T-cell (primary cell): ENCODE measurements at regions not wholly inside any gene's neighbourhood (a gene's known extent, or its start where the extent isn't known, plus 50 kb on each side); places are given as distances from the start of the nearest gene placed in this dataset.

Experiments
- ATAC-seq, 4 experiments: fragments of 200-7000 bp in 3 of 4; fragments of 150-1000 bp in 1 of 4; cut with Tn5 transposase; replicated peaks in 1 of 4; 1 replicate in 3 of 4; 2 replicates in 1 of 4; pipeline ENCODE4 v1.10.0; 2021; ENCODE audit warnings: moderate library complexity in 3 of 4, mild to moderate bottlenecking in 2 of 4, moderate number of reproducible peaks in 1 of 4
- CTCF ChIA-PET, 2 donors: fragments of 300-600 bp; sonication (Branson Sonifier 250); formaldehyde crosslinking; loops; one replicate each; lab custom pipeline; 2022; ENCODE audit warnings: antibody characterized with exemption in 2 of 2; lab: Charles Lee
- POLR2A ChIA-PET, 2 donors: fragments of 300-600 bp; sonication (Branson Sonifier 250); formaldehyde crosslinking; loops; one replicate each; lab custom pipeline; 2022; ENCODE audit warnings: antibody characterized with exemption in 2 of 2; lab: Charles Lee
- DNase-seq, 35 experiments: peaks; one replicate each; pipeline versions ENCODE4 v3.0.0 to v3.0.0-alpha.2; 2013 to 2023
- H3K27ac ChIP-seq: one replicate; pipeline ENCODE4 v1.5.1; 2013; ENCODE audit warnings: low read length
- H3K27me3 ChIP-seq, 2 experiments: replicated peaks in 1 of 2; 1 replicate in 1 of 2; 2 replicates in 1 of 2; pipeline versions ENCODE4 v1.6.1 to v1.7.0; 2013; ENCODE audit warnings: low read length in 1 of 2, mixed read lengths in 1 of 2; ENCODE audit not compliant: control insufficient read depth in 2 of 2, insufficient read depth in 2 of 2; ENCODE audit errors: extremely low read depth in 1 of 2
- H3K36me3 ChIP-seq, 2 donors: 1 replicate in 1 of 2; 2 replicates in 1 of 2; pipeline versions ENCODE4 v1.6.1 to v1.7.0; 2013; ENCODE audit warnings: low read length in 1 of 2; ENCODE audit not compliant: control insufficient read depth in 2 of 2, insufficient read depth in 1 of 2; ENCODE audit errors: extremely low read depth in 1 of 2
- H3K4me1 ChIP-seq, 2 experiments: 1 replicate in 1 of 2; 2 replicates in 1 of 2; pipeline versions ENCODE4 v1.6.1 to v1.7.0; 2013; ENCODE audit warnings: low read length in 2 of 2, mixed read lengths in 1 of 2; ENCODE audit not compliant: insufficient read depth in 2 of 2, control insufficient read depth in 1 of 2; ENCODE audit errors: extremely low read depth in 1 of 2
- H3K4me3 ChIP-seq, 2 donors: 1 replicate in 1 of 2; 2 replicates in 1 of 2; pipeline versions ENCODE4 v1.5.1 to v1.7.0; 2013; ENCODE audit warnings: mild to moderate bottlenecking in 2 of 2, low read length in 1 of 2, moderate library complexity in 1 of 2; ENCODE audit not compliant: control insufficient read depth in 1 of 2; ENCODE audit errors: extremely low read depth in 1 of 2
- H3K9me3 ChIP-seq: 2 replicates; pipeline ENCODE4 v1.7.0; 2013
- H3K27ac Mint-ChIP-seq, 2 donors: one replicate each; pipeline ENCODE4 v1.8.0; 2020 to 2021; ENCODE audit warnings: mild to moderate bottlenecking in 2 of 2, mixed read lengths in 2 of 2
- H3K27me3 Mint-ChIP-seq, 2 donors: one replicate each; pipeline ENCODE4 v1.8.0; 2021 to 2022; ENCODE audit warnings: mixed read lengths in 2 of 2
- H3K36me3 Mint-ChIP-seq: one replicate; pipeline ENCODE4 v1.8.0; 2021; ENCODE audit warnings: mixed read lengths
- H3K4me1 Mint-ChIP-seq, 3 donors: one replicate each; pipeline ENCODE4 v1.8.0; 2020 to 2022; ENCODE audit warnings: mixed read lengths in 3 of 3, mild to moderate bottlenecking in 1 of 3
- H3K4me3 Mint-ChIP-seq, 3 donors: one replicate each; pipeline ENCODE4 v1.8.0; 2020 to 2022; ENCODE audit warnings: mild to moderate bottlenecking in 3 of 3, mixed read lengths in 3 of 3, moderate library complexity in 3 of 3
- H3K9me3 Mint-ChIP-seq, 3 donors: one replicate each; pipeline ENCODE4 v1.8.0; 2020 to 2022; ENCODE audit warnings: mixed read lengths in 3 of 3
- WGBS: methylation state at CpG from one replicate; pipeline ENCODE4 v1.1.5; 2013; ENCODE audit warnings: missing lambda C conversion rate; ENCODE audit not compliant: insufficient coverage; 5-methylcytosine and 5-hydroxymethylcytosine counted together

DNA sequence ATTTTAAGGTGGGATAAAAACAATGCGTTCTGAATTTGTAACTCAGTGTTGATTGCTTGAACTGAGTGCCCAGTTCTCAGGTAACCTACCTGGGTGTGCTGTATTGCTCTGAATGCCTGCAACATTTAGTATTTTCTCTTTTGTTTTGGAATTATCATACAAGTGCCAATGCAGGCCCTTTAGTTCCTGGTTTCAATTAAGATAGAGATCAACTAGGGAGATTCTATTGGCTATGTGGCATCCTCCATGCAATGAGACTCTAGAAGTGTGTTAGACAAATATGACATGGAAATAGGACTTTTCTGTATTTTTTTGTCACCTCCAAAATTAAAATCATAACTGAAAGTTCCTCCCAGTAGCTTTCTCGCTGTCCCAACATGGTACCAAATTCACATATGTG, 438.7 kb upstream of the IGFBP7 start:
- Histone ChIP-seq H3K27me3 (no peaks in the 10 kb centered on the region), H3K36me3 (no peaks in the 10 kb centered on the region), H3K4me3 (no peak overlapping the region), H3K27ac (no peak overlapping the region), H3K9me3 (no peaks in the 10 kb centered on the region), H3K4me1 (no peaks in the 10 kb centered on the region)
- H3K36me3 Mint-ChIP-seq: no peaks in the 10 kb centered on the region
- no peak overlapping the region for H3K4me3 Mint-ChIP-seq
- H3K4me1 Mint-ChIP-seq: no peaks in the 10 kb centered on the region
- WGBS: 100% methylated on average over 1 of the region's 2 CpGs
- ChIA-PET CTCF (no interaction called here), POLR2A (no interaction called here)
- ATAC-seq (no peak), DNase-seq (no peak)
- no peaks in the 10 kb centered on the region for H3K9me3 Mint-ChIP-seq
- H3K27ac Mint-ChIP-seq: no peak overlapping the region
- no peaks in the 10 kb centered on the region for H3K27me3 Mint-ChIP-seq

DNA sequence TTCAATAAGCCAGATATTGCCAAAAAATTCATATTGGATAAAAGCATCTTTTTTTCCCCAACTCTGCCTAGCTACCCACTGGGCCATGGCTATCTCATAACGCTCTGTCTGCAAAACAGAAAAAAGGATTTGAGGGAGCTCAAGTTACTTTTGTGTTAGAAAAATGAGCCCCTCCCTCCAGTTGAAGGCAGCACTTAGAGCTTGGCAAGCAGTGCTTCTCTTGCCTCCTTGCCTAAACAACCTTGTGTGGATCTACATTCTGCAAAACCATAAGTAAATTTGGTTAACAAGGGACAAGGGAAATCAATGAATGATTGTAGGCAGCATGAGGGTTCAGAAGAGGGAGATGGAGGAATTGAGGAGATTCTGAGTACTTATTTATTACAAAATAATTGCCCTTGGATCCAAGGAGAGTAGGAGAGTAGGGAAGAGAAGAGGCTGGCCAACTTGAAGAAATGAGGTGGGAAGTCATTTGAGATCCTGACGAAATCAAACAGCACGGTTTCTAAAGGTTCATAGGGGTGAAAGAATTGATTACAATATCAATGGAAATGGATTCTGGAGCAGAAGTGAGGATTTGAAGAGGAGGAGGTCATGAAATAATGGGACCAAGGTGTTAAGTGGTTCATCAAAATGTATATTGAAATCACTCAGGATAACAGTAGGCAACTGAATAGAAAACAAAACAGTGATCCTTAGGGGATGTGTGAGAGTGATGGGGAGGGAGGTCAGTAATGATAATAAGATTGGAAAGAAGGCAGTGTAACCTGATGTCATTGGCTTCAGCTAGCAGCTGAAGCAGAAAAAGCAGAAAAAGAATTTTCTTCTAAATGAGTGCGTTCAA, 434.8 kb upstream of the IGFBP7 start:
- ATAC-seq (no peak), DNase-seq (no peak)
- Histone ChIP-seq H3K4me3 (no peak overlapping the region), H3K4me1 (no peaks in the 10 kb centered on the region), H3K36me3 (no peaks in the 10 kb centered on the region), H3K27ac (no peak overlapping the region), H3K9me3 (no peaks in the 10 kb centered on the region), H3K27me3 (no peaks in the 10 kb centered on the region)
- ChIA-PET POLR2A (no interaction called here), CTCF (no interaction called here)
- Mint-ChIP-seq H3K4me3 (no peak overlapping the region), H3K36me3 (no peaks in the 10 kb centered on the region), H3K27me3 (no peaks in the 10 kb centered on the region), H3K4me1 (no peaks in the 10 kb centered on the region), H3K27ac (no peak overlapping the region), H3K9me3 (peaks cover 0 to 3% (median 0%) of the 10 kb centered on the region in 3 donors)
- 50% methylated on average over 3 of the region's 4 CpGs for WGBS

DNA sequence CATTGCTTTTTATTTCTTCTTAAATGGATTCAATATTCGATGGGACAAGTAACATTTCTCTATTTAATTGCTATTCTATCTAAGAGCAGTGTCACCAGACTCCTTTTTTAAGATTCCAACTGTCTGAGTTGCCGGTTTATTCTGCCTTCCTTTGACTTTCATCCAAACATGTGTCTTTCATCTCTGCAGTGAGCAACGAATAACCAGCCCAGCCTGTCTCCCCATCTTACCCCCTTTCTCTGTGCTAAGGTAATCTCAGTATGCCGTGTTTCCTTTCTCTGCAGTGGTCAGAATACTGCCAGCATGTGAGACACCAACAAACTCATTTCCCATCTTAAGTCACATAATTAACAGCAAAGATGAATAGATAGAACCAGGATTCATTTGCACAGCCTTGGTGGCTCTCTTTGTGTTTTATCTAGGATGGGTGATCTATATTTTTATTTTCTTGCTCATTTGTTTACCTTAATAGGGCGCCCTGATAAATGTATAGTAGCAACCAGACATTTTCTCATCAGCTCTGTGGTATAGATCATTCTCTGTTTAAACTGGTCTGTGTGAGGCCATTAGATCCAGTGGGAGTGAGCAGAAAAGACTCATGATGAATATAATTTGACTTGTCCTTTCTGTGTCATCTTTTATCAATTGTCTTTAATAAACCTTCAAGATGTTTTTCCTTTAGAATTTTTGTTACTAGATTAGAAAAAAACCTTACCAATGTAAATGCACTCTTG, 394.8 kb upstream of the IGFBP7 start:
- no peaks in the 10 kb centered on the region for H3K4me1 Mint-ChIP-seq
- H3K9me3 ChIP-seq: no peaks in the 10 kb centered on the region
- no peak overlapping the region for H3K27ac Mint-ChIP-seq
- no peaks in the 10 kb centered on the region for H3K27me3 ChIP-seq
- peaks cover 4 to 5% (median 5%) of the 10 kb centered on the region in 3 donors for H3K9me3 Mint-ChIP-seq
- H3K36me3 Mint-ChIP-seq: no peaks in the 10 kb centered on the region
- no peak overlapping the region for H3K4me3 Mint-ChIP-seq
- POLR2A ChIA-PET: interaction anchor here in 1 of 2 donors (0.7 kb wide), 1 partner anchor 560 kb away, joined by 3 read pairs; no protein-coding TSS in a partner anchor
- ATAC-seq (no peak), DNase-seq (no peak)
- no peak overlapping the region for H3K27ac ChIP-seq
- WGBS: 53% methylated on average over 4 of the region's 5 CpGs
- no peak overlapping the region for H3K4me3 ChIP-seq
- CTCF ChIA-PET: no interaction called here
- no peaks in the 10 kb centered on the region for H3K27me3 Mint-ChIP-seq
- H3K4me1 ChIP-seq: no peaks in the 10 kb centered on the region
- H3K36me3 ChIP-seq: no peaks in the 10 kb centered on the region

DNA sequence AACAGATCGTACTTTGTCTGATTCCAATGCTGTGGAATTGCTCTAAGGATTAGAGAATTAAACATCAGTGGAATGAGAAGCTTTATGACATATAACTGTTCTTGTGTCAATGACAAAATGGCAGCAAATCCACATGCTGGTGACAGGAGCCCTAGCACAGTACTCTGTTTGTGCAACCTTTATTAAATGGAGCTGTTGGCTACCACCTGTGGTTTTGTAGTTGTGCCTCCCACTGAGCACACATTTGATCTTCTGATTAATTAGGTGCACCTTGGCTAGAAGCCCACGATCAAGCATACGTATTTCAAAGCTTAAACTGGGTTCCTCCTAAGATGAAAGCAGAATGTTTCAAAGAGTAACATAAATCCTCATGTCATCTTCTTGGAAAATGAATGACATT, 394.0 kb upstream of the IGFBP7 start:
- POLR2A ChIA-PET: no interaction called here
- no peak overlapping the region for H3K4me3 Mint-ChIP-seq

DNA sequence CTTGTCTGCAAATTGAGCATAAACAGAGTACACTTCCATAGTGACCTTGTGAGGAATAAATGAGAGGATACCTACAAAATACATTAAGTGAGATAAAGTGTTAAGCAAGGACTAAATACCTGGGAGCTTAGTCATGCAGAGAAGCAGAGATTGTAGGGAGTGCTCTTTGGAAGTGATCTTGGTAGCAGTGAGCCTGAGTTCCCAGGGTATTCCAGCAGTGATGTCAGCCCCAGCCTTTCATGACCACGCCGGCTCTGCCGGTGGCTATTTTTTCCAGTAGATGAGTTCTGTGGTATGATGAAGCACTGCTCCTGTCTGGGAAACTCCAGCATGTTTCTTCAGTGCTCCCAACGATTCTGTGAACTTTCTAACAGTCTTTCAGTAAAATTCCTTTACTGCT, 391.5 kb upstream of the IGFBP7 start:
- no peaks in the 10 kb centered on the region for H3K4me1 Mint-ChIP-seq
- no peaks in the 10 kb centered on the region for H3K27me3 Mint-ChIP-seq
- H3K36me3 ChIP-seq: no peaks in the 10 kb centered on the region
- no peaks in the 10 kb centered on the region for H3K36me3 Mint-ChIP-seq
- no peaks in the 10 kb centered on the region for H3K9me3 ChIP-seq
- no peaks in the 10 kb centered on the region for H3K4me1 ChIP-seq
- 100% methylated on average over 1 of the region's 4 CpGs for WGBS
- no peak for ATAC-seq
- H3K27ac Mint-ChIP-seq: no peak overlapping the region
- ChIA-PET CTCF (no interaction called here), POLR2A (no interaction called here)
- peaks cover 3 to 9% (median 5%) of the 10 kb centered on the region in 3 donors for H3K9me3 Mint-ChIP-seq
- no peak overlapping the region for H3K4me3 ChIP-seq
- no peaks in the 10 kb centered on the region for H3K27me3 ChIP-seq
- no peak overlapping the region for H3K4me3 Mint-ChIP-seq
- DNase-seq: no peak
- no peak overlapping the region for H3K27ac ChIP-seq

More for the DNA sequence above, 394.0 kb upstream of the IGFBP7 start:
- H3K4me3 ChIP-seq: no peak overlapping the region
- no peaks in the 10 kb centered on the region for H3K9me3 ChIP-seq
- H3K36me3 ChIP-seq: no peaks in the 10 kb centered on the region
- CTCF ChIA-PET: no interaction called here
- Mint-ChIP-seq H3K9me3 (peaks cover 3 to 5% (median 4%) of the 10 kb centered on the region in 3 donors), H3K36me3 (no peaks in the 10 kb centered on the region), H3K27me3 (no peaks in the 10 kb centered on the region), H3K4me1 (no peaks in the 10 kb centered on the region), H3K27ac (no peak overlapping the region)
- H3K4me1 ChIP-seq: no peaks in the 10 kb centered on the region
- no CpG with 5 or more reads among the region's 3 CpGs for WGBS
- H3K27ac ChIP-seq: no peak overlapping the region
- H3K27me3 ChIP-seq: no peaks in the 10 kb centered on the region
- ATAC-seq (no peak), DNase-seq (no peak)

DNA sequence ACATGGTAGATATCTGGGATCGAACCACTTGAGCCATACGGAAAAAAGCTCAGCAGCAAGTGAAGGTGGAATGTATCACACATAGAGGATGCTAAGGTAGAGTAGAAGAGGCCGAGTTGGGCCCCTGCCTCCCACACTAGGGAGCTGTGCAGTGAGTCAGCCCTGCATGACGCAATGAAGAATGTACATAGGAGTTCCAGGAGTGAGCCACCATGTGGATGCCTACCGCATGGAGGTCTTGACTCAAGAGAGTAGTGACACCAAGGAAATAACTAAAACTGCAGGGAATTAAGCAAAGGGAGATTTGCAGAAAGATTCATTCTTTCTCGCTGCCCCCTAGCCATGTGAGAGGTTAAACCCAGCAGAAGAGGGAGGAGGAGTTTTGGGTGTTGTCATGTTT, 389.6 kb upstream of the IGFBP7 start:
- Mint-ChIP-seq H3K4me1 (no peaks in the 10 kb centered on the region), H3K27me3 (no peaks in the 10 kb centered on the region), H3K9me3 (peaks cover 3 to 9% (median 5%) of the 10 kb centered on the region in 3 donors), H3K27ac (no peak overlapping the region), H3K36me3 (no peaks in the 10 kb centered on the region), H3K4me3 (no peak overlapping the region)
- CTCF ChIA-PET: no interaction called here
- DNase-seq (no peak), ATAC-seq (no peak)
- Histone ChIP-seq H3K4me1 (no peaks in the 10 kb centered on the region), H3K27ac (no peak overlapping the region), H3K27me3 (no peaks in the 10 kb centered on the region), H3K4me3 (no peak overlapping the region), H3K36me3 (no peaks in the 10 kb centered on the region), H3K9me3 (no peaks in the 10 kb centered on the region)
- WGBS: 100% methylated on average over 2 of the region's 6 CpGs
- POLR2A ChIA-PET: no interaction called here
